ENCODE measurements at regions not wholly inside any gene's neighbourhood (a gene's known extent, or its start where the extent isn't known, plus 50 kb on each side); places are given as distances from the start of the nearest gene placed in this dataset.

DNA sequence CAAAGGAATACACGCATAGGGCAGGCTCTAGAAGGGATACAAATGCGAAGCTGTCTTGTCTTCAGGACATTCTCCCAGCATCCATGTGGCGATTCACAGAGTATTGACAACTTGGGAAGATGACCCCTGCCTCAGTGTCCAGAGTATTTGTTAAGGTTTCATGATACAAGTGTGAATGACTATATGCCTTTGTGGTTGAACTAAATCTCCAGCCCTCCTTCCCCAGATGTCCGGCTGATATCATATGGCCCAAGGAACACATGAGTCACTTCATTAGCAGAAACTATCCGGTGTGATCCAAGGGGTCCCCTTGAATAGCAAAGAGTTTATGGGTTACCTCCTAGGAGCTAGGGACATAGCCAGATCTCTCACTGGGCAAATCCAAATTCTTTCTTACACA is 151.0 kb downstream of the INSIG2 start:
- Histone ChIP-seq H3K9me3 (ENCODE audit: insufficient read depth, low read length) (no peaks in the 10 kb centered on the region), H3K79me2 (ENCODE audit: insufficient read depth, low read length) (no peaks in the 10 kb centered on the region), H3K9ac (ENCODE audit: low read length) (no peak overlapping the region), H3K4me2 (ENCODE audit: low read depth, low read length, poor library complexity, severe bottlenecking) (no peak overlapping the region), H3F3A (ENCODE audit: insufficient read depth) (no peaks in the 10 kb centered on the region), H3K27ac (ENCODE audit: low read depth, low read length) (no peak overlapping the region), H3K4me3 (ENCODE audit: insufficient read depth, low read length, poor library complexity, severe bottlenecking) (no peak overlapping the region), H2AFZ (ENCODE audit: low read depth, low read length, severe bottlenecking) (no peak overlapping the region), H3K36me3 (ENCODE audit: low read length) (no peaks in the 10 kb centered on the region), H4K20me1 (ENCODE audit: low read depth, low read length) (no peaks in the 10 kb centered on the region), H3K27me3 (ENCODE audit: low read length) (no peaks in the 10 kb centered on the region), H3K9me2 (replicated peaks; ENCODE audit: insufficient read depth, low read length) (no peaks in the 10 kb centered on the region)
- TF ChIP-seq, protein P1, sequence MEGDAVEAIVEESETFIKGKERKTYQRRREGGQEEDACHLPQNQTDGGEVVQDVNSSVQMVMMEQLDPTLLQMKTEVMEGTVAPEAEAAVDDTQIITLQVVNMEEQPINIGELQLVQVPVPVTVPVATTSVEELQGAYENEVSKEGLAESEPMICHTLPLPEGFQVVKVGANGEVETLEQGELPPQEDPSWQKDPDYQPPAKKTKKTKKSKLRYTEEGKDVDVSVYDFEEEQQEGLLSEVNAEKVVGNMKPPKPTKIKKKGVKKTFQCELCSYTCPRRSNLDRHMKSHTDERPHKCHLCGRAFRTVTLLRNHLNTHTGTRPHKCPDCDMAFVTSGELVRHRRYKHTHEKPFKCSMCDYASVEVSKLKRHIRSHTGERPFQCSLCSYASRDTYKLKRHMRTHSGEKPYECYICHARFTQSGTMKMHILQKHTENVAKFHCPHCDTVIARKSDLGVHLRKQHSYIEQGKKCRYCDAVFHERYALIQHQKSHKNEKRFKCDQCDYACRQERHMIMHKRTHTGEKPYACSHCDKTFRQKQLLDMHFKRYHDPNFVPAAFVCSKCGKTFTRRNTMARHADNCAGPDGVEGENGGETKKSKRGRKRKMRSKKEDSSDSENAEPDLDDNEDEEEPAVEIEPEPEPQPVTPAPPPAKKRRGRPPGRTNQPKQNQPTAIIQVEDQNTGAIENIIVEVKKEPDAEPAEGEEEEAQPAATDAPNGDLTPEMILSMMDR (IDR thresholded peaks at IDR 0.05; ENCODE audit: insufficient read depth, low read length, poor library complexity, severe bottlenecking) = no peak
- no peak for TF ChIP-seq EZH2phosphoT487 (conservative IDR thresholded peaks at IDR 0.05; ENCODE audit: low read length)

DNA sequence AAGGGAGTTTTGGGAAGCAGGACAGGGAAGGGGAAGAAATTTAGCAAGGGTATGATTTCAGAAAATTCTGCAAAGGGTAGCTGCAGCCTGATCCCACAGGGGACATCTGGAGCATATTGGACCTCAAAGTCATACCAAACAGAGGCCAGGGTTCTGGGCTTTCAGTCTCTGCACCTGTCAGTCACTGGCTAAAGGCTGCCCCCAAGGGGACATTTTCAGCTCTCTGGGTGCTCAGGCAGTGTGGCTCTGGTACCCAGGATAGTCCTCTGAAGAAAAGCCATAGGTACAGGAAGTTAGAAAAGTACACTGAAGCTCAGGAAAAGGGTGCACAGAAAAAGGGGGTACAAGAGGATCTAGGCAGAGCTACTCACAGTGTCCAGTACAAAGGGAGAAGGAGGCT is 149.2 kb downstream of the INSIG2 start:
- Histone ChIP-seq H3K27ac (ENCODE audit: low read depth, low read length) (no peak overlapping the region), H3K36me3 (ENCODE audit: low read length) (no peaks in the 10 kb centered on the region), H3K9ac (ENCODE audit: low read length) (no peak overlapping the region), H3K9me2 (replicated peaks; ENCODE audit: insufficient read depth, low read length) (no peaks in the 10 kb centered on the region), H3K27me3 (ENCODE audit: low read length) (no peaks in the 10 kb centered on the region), H4K20me1 (ENCODE audit: low read depth, low read length) (no peaks in the 10 kb centered on the region), H3F3A (ENCODE audit: insufficient read depth) (no peaks in the 10 kb centered on the region), H3K4me3 (ENCODE audit: insufficient read depth, low read length, poor library complexity, severe bottlenecking) (no peak overlapping the region), H3K4me2 (ENCODE audit: low read depth, low read length, poor library complexity, severe bottlenecking) (no peak overlapping the region), H3K79me2 (ENCODE audit: insufficient read depth, low read length) (no peaks in the 10 kb centered on the region), H3K9me3 (ENCODE audit: insufficient read depth, low read length) (no peaks in the 10 kb centered on the region), H2AFZ (ENCODE audit: low read depth, low read length, severe bottlenecking) (no peak overlapping the region)
- no peak for TF ChIP-seq EZH2phosphoT487 (conservative IDR thresholded peaks at IDR 0.05; ENCODE audit: low read length)
- TF ChIP-seq, protein P1 (IDR thresholded peaks at IDR 0.05; ENCODE audit: insufficient read depth, low read length, poor library complexity, severe bottlenecking) = no peak

DNA sequence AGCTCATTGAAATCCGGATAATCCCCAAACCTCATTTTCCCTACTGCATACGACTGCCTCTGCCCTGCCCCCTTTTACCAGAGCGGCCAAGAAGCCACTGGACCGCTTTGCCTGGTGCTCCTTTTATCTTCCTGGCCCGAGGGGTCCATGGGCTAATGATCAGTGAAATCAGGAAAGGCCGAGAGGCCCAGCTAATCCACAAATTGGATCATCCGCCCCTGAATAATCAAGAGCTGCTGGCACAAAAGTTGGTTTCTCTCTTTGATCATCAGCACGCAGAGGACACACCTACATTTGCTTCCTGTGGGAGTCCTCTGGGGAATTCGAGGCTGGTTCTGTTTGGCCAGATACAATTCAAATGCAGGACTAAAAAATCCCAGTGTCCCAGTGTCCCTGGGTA is 144.5 kb downstream of the INSIG2 start:
- no peak overlapping the region for H3K27ac ChIP-seq (ENCODE audit: low read depth, low read length)
- H3K36me3 ChIP-seq (ENCODE audit: low read length) = no peaks in the 10 kb centered on the region
- H3K4me2 ChIP-seq (ENCODE audit: low read depth, low read length, poor library complexity, severe bottlenecking) = no peak overlapping the region
- no peak overlapping the region for H3K9ac ChIP-seq (ENCODE audit: low read length)
- no peak overlapping the region for H3K4me3 ChIP-seq (ENCODE audit: insufficient read depth, low read length, poor library complexity, severe bottlenecking)
- H3K9me2 ChIP-seq (replicated peaks; ENCODE audit: insufficient read depth, low read length) = no peaks in the 10 kb centered on the region
- no peak for TF ChIP-seq EZH2phosphoT487 (conservative IDR thresholded peaks at IDR 0.05; ENCODE audit: low read length)
- TF ChIP-seq, protein P1 (IDR thresholded peaks at IDR 0.05; ENCODE audit: insufficient read depth, low read length, poor library complexity, severe bottlenecking) = no peak
- H3K9me3 ChIP-seq (ENCODE audit: insufficient read depth, low read length) = no peaks in the 10 kb centered on the region
- H4K20me1 ChIP-seq (ENCODE audit: low read depth, low read length) = no peaks in the 10 kb centered on the region
- H2AFZ ChIP-seq (ENCODE audit: low read depth, low read length, severe bottlenecking) = no peak overlapping the region
- H3K27me3 ChIP-seq (ENCODE audit: low read length) = no peaks in the 10 kb centered on the region
- H3K79me2 ChIP-seq (ENCODE audit: insufficient read depth, low read length) = no peaks in the 10 kb centered on the region
- H3F3A ChIP-seq (ENCODE audit: insufficient read depth) = no peaks in the 10 kb centered on the region

Data from SU-DHL-6 (cell line).